ENCODE measurements at regions not wholly inside any gene's neighbourhood (a gene's known extent, or its start where the extent isn't known, plus 50 kb on each side); places are given as distances from the start of the nearest gene placed in this dataset.

GRCh38 chr18:52220062-52220591, 119.9 kb upstream of the DCC start:
- TF ChIP-seq, protein P1, sequence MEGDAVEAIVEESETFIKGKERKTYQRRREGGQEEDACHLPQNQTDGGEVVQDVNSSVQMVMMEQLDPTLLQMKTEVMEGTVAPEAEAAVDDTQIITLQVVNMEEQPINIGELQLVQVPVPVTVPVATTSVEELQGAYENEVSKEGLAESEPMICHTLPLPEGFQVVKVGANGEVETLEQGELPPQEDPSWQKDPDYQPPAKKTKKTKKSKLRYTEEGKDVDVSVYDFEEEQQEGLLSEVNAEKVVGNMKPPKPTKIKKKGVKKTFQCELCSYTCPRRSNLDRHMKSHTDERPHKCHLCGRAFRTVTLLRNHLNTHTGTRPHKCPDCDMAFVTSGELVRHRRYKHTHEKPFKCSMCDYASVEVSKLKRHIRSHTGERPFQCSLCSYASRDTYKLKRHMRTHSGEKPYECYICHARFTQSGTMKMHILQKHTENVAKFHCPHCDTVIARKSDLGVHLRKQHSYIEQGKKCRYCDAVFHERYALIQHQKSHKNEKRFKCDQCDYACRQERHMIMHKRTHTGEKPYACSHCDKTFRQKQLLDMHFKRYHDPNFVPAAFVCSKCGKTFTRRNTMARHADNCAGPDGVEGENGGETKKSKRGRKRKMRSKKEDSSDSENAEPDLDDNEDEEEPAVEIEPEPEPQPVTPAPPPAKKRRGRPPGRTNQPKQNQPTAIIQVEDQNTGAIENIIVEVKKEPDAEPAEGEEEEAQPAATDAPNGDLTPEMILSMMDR (IDR thresholded peaks at IDR 0.05; ENCODE audit: low read depth, low read length), result no peak
- H3K4me3 ChIP-seq, result no peak overlapping the region

DNA sequence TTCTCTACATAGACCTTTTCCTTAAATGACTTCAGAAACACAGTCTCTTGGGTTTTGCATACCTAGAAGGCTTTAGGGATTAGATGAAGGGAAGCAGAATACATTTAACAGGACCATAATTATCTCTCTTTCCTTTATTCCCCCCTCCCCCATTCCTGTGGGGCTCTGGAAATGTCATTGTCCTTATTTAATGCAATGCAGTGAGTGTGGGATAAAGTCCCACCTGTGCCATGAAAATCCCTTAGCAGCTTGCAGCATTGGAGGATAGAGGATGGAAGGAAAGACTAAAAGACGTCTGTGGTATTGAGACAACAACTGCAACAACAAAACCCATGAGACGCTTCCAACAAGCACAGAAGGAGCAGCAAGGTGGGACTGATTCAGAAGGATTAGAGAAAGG, 117.8 kb upstream of the DCC start:
- DNase-seq (ENCODE audit: low read depth in 1 of 2, low spot score in 1 of 2), result no peak
- H3K4me1 ChIP-seq (ENCODE audit: low read depth), result peaks cover 5% of the 10 kb centered on the region

More at GRCh38 chr18:52220062-52220591, 119.9 kb upstream of the DCC start:
- H3K27me3 ChIP-seq, result no peaks in the 10 kb centered on the region
- H3K36me3 ChIP-seq, result no peaks in the 10 kb centered on the region
- H3K27ac ChIP-seq, result peak overlapping the region; percentile 42
- peaks cover 5% of the 10 kb centered on the region for H3K4me1 ChIP-seq (ENCODE audit: low read depth)
- no peaks in the 10 kb centered on the region for H3K9me3 ChIP-seq (ENCODE audit: low read depth)
- DNase-seq (ENCODE audit: low read depth in 1 of 2, low spot score in 1 of 2), result peak in 1 of 2 donors; percentile 30

GRCh38 chr18:52227536-52227935, 112.5 kb upstream of the DCC start:
- Histone ChIP-seq H3K4me3 (no peak overlapping the region), H3K4me1 (ENCODE audit: low read depth) (no peaks in the 10 kb centered on the region), H3K27ac (no peak overlapping the region), H3K27me3 (no peaks in the 10 kb centered on the region), H3K9me3 (ENCODE audit: low read depth) (no peaks in the 10 kb centered on the region), H3K36me3 (no peaks in the 10 kb centered on the region)
- no peak for DNase-seq (ENCODE audit: low read depth in 1 of 2, low spot score in 1 of 2)
- TF ChIP-seq, protein P1 (IDR thresholded peaks at IDR 0.05; ENCODE audit: low read depth, low read length), result no peak

More for the DNA sequence above, 117.8 kb upstream of the DCC start:
- H3K9me3 ChIP-seq (ENCODE audit: low read depth), result no peaks in the 10 kb centered on the region
- H3K36me3 ChIP-seq, result no peaks in the 10 kb centered on the region
- no peak overlapping the region for H3K27ac ChIP-seq
- H3K4me3 ChIP-seq, result no peak overlapping the region
- TF ChIP-seq, protein P1 (IDR thresholded peaks at IDR 0.05; ENCODE audit: low read depth, low read length), result no peak
- H3K27me3 ChIP-seq, result no peaks in the 10 kb centered on the region

GRCh38 chr18:52228166-52228565, 111.8 kb upstream of the DCC start:
- no peaks in the 10 kb centered on the region for H3K27me3 ChIP-seq
- DNase-seq (ENCODE audit: low read depth in 1 of 2, low spot score in 1 of 2), result no peak
- TF ChIP-seq, protein P1 (IDR thresholded peaks at IDR 0.05; ENCODE audit: low read depth, low read length), result no peak
- no peaks in the 10 kb centered on the region for H3K4me1 ChIP-seq (ENCODE audit: low read depth)
- no peaks in the 10 kb centered on the region for H3K36me3 ChIP-seq
- H3K27ac ChIP-seq, result no peak overlapping the region
- H3K4me3 ChIP-seq, result no peak overlapping the region
- no peaks in the 10 kb centered on the region for H3K9me3 ChIP-seq (ENCODE audit: low read depth)

- Histone ChIP-seq H3K4me1 (ENCODE audit: low read depth) (no peaks in the 10 kb centered on the region), H3K27me3 (no peaks in the 10 kb centered on the region), H3K9me3 (ENCODE audit: low read depth) (no peaks in the 10 kb centered on the region), H3K36me3 (no peaks in the 10 kb centered on the region), H3K27ac (no peak overlapping the region), H3K4me3 (no peak overlapping the region)
- TF ChIP-seq, protein P1 (IDR thresholded peaks at IDR 0.05; ENCODE audit: low read depth, low read length), result no peak
- peak in 1 of 2 donors; percentile 40 for DNase-seq (ENCODE audit: low read depth in 1 of 2, low spot score in 1 of 2)
Measured at GRCh38 chr18:52236131-52236530, 103.9 kb upstream of the DCC start.
